ENCODE measurements at regions not wholly inside any gene's neighbourhood (a gene's known extent, or its start where the extent isn't known, plus 50 kb on each side); places are given as distances from the start of the nearest gene placed in this dataset.

- CTCF ChIA-PET, result no interaction called here
- H3K4me1 ChIP-seq (ENCODE audit: control insufficient read depth, insufficient read depth, low read length), result no peaks in the 10 kb centered on the region
- DNase-seq (no peak), ATAC-seq (ENCODE audit: low read depth) (no peak)
- H2AFZ ChIP-seq (replicated peaks; ENCODE audit: low read length, poor library complexity), result no peak overlapping the region
- H3K18ac ChIP-seq (ENCODE audit: low read depth, low read length), result no peak overlapping the region
- H4K5ac ChIP-seq (ENCODE audit: low read depth, low read length), result no peak overlapping the region
- no peaks in the 10 kb centered on the region for H3K36me3 ChIP-seq (ENCODE audit: control insufficient read depth, insufficient read depth, low read length)
- no peak overlapping the region for H2BK20ac ChIP-seq (ENCODE audit: low read depth, low read length)
- H4K91ac ChIP-seq (ENCODE audit: insufficient read depth, low read depth, low read length), result no peak overlapping the region
- no peak overlapping the region for H3K56ac ChIP-seq (ENCODE audit: extremely low read depth, insufficient read depth, low read length)
- H3K14ac ChIP-seq (replicated peaks; ENCODE audit: low read depth, low read length), result no peak overlapping the region
- TF ChIP-seq CEBPB (IDR thresholded peaks at IDR 0.05; ENCODE audit: low read depth, low read length) (no peak), CTCF (conservative IDR thresholded peaks at IDR 0.05; ENCODE audit: low read depth, low read length) (no peak), MAFK (IDR thresholded peaks at IDR 0.05; ENCODE audit: low read depth, low read length) (no peak), RCOR1 (IDR thresholded peaks at IDR 0.05; ENCODE audit: insufficient replicate concordance, low read length) (no peak), MAZ (IDR thresholded peaks at IDR 0.05; ENCODE audit: borderline replicate concordance, low read depth, low read length) (no peak), USF2 (IDR thresholded peaks at IDR 0.05; ENCODE audit: low read depth, low read length) (no peak), NFE2L2 (IDR thresholded peaks at IDR 0.05; ENCODE audit: low read depth, low read length) (no peak), FOS (IDR thresholded peaks at IDR 0.05; ENCODE audit: low read depth, low read length) (no peak), ELK1 (IDR thresholded peaks at IDR 0.05; ENCODE audit: borderline replicate concordance, low read depth, low read length) (no peak), RAD21 (IDR thresholded peaks at IDR 0.05; ENCODE audit: low read length) (no peak), SMC3 (IDR thresholded peaks at IDR 0.05; ENCODE audit: low read depth, low read length) (no peak), MXI1 (IDR thresholded peaks at IDR 0.05; ENCODE audit: borderline replicate concordance, low read depth, low read length) (no peak), RFX5 (IDR thresholded peaks at IDR 0.05; ENCODE audit: low read depth, low read length) (no peak), BHLHE40 (IDR thresholded peaks at IDR 0.05; ENCODE audit: low read depth, low read length) (no peak), CHD1 (IDR thresholded peaks at IDR 0.05; ENCODE audit: low read depth, low read length) (no peak), POLR2A (IDR thresholded peaks at IDR 0.05; ENCODE audit: low read depth, low read length) (no peak)
- H2BK15ac ChIP-seq (ENCODE audit: low read depth, low read length), result no peak overlapping the region
- no peak overlapping the region for H2BK5ac ChIP-seq (ENCODE audit: low read depth, low read length, poor library complexity, severe bottlenecking)
- dilution Hi-C loops (cut with HindIII; ENCODE audit: low sequenced_read_pairs, unreplicated experiment) (no loop called here), intact Hi-C loops (cut with micrococcal nuclease) (no loop called here), in situ Hi-C loops (cut with MboI; ENCODE audit: low sequenced_read_pairs) (no loop called here)
- WGBS, 2 experiments (ENCODE audit: extremely low coverage in 2 of 2, insufficient read length in 1 of 2), result no CpG with 5 or more reads among the region's 2 CpGs
- H3K23ac ChIP-seq (ENCODE audit: low read depth, low read length), result no peak overlapping the region
- H3K4ac ChIP-seq (ENCODE audit: low read depth, low read length), result no peak overlapping the region
- H3K4me2 ChIP-seq (ENCODE audit: low read depth, low read length), result no peak overlapping the region
- no peaks in the 10 kb centered on the region for H3K9me3 ChIP-seq (ENCODE audit: control insufficient read depth, insufficient read depth, low read length)
- no peaks in the 10 kb centered on the region for H3K79me1 ChIP-seq (ENCODE audit: low read depth in 1 of 2, low read length in 2 of 2)
- no peak overlapping the region for H4K8ac ChIP-seq (ENCODE audit: low read depth in 2 of 2, low read length in 2 of 2)
- no peak overlapping the region for H2AK9ac ChIP-seq (replicated peaks; ENCODE audit: low read depth, low read length, poor library complexity)
- no peaks in the 10 kb centered on the region for H3K9me1 ChIP-seq (ENCODE audit: insufficient read depth, low read length)
- H4K20me1 ChIP-seq (ENCODE audit: insufficient read depth, low read length), result no peaks in the 10 kb centered on the region
- no peaks in the 10 kb centered on the region for H3K27me3 ChIP-seq (ENCODE audit: control insufficient read depth, insufficient read depth, low read length)
- BruUV-seq (replicated peaks), result no TSS peak
- no peak overlapping the region for H3K27ac ChIP-seq (ENCODE audit: insufficient read depth, low read length)
- H2AK5ac ChIP-seq (ENCODE audit: low read depth, low read length), result no peak overlapping the region
- POLR2A ChIA-PET (ENCODE audit: unreplicated experiment), result no interaction called here
- H3K4me3 ChIP-seq (ENCODE audit: insufficient read depth, low read depth, low read length), result no peak overlapping the region
- no peak overlapping the region for H3K9ac ChIP-seq (ENCODE audit: low read depth, low read length)
- H2BK120ac ChIP-seq (ENCODE audit: low read depth, low read length), result no peak overlapping the region
These were observed 181.7 kb downstream of the FLRT2 start for GRCh38 chr14:85711620-85712019.

All from IMR-90 (cell line).